ENCODE measurements at regions not wholly inside any gene's neighbourhood (a gene's known extent, or its start where the extent isn't known, plus 50 kb on each side); places are given as distances from the start of the nearest gene placed in this dataset.

DNA sequence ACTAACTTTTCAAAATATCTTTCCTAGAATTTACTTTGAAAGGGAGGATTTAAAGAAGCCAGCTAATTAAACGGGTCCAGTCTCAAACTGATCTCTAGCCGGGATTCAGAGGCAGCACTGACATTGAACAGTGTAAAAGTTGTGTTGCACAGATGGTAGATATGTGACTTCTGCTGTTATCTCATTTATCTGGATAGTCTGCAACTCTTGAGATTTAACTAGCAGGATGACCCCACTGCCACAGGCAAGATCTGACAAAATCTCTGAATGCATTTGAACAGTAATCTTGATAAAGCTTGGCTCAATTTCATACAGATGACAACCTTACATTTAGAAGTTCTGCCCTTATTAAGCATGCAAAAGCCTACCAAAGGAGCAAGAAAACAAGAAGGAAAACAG is 138.0 kb upstream of the CPNE8 start:
- Mint-ChIP-seq H3K9me3 (ENCODE audit: low read depth, unreplicated experiment) (no peaks in the 10 kb centered on the region), H3K36me3 (ENCODE audit: insufficient read depth, unreplicated experiment) (no peaks in the 10 kb centered on the region), H3K4me3 (ENCODE audit: low read depth, unreplicated experiment) (no peak overlapping the region), H3K27ac (ENCODE audit: unreplicated experiment) (no peak overlapping the region), H3K27me3 (ENCODE audit: unreplicated experiment) (no peaks in the 10 kb centered on the region), H3K4me1 (ENCODE audit: low read depth, unreplicated experiment) (no peaks in the 10 kb centered on the region)
- CTCF ChIA-PET, result no interaction called here
- intact Hi-C loops (cut with micrococcal nuclease; ENCODE audit: unreplicated experiment), result no loop called here
- DNase-seq, result no peak
- BruUV-seq (replicated peaks), result no TSS peak
- TF ChIP-seq, protein P1, sequence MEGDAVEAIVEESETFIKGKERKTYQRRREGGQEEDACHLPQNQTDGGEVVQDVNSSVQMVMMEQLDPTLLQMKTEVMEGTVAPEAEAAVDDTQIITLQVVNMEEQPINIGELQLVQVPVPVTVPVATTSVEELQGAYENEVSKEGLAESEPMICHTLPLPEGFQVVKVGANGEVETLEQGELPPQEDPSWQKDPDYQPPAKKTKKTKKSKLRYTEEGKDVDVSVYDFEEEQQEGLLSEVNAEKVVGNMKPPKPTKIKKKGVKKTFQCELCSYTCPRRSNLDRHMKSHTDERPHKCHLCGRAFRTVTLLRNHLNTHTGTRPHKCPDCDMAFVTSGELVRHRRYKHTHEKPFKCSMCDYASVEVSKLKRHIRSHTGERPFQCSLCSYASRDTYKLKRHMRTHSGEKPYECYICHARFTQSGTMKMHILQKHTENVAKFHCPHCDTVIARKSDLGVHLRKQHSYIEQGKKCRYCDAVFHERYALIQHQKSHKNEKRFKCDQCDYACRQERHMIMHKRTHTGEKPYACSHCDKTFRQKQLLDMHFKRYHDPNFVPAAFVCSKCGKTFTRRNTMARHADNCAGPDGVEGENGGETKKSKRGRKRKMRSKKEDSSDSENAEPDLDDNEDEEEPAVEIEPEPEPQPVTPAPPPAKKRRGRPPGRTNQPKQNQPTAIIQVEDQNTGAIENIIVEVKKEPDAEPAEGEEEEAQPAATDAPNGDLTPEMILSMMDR (IDR thresholded peaks at IDR 0.05; ENCODE audit: unreplicated experiment), result no peak

DNA sequence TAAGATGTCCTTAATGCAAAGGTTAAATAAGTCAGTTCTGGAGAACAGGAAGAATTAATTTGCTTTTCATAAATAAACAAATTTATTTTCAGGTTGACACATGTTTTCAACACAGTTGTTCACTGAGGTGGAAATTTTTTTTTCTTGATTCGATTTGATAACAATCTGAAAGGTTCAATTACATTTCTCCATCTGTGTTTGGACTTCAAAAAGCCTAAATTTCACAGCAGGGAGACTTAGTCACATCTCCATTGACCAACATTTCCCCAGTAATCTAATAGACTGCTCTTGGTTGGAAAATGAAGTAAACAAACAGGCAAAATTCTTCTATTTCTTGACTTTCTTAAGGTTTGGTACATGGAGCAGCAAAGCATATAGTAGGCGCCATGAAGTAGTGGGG is 134.9 kb upstream of the CPNE8 start:
- CTCF ChIA-PET, result no interaction called here
- no peak for DNase-seq
- H3K4me3 Mint-ChIP-seq (ENCODE audit: low read depth, unreplicated experiment), result no peak overlapping the region
- no peaks in the 10 kb centered on the region for H3K36me3 Mint-ChIP-seq (ENCODE audit: insufficient read depth, unreplicated experiment)
- TF ChIP-seq, protein P1 (IDR thresholded peaks at IDR 0.05; ENCODE audit: unreplicated experiment), result no peak
- intact Hi-C loops (cut with micrococcal nuclease; ENCODE audit: unreplicated experiment), result no loop called here
- H3K27me3 Mint-ChIP-seq (ENCODE audit: unreplicated experiment), result no peaks in the 10 kb centered on the region
- no TSS peak for BruUV-seq (replicated peaks)
- H3K9me3 Mint-ChIP-seq (ENCODE audit: low read depth, unreplicated experiment), result no peaks in the 10 kb centered on the region
- no peaks in the 10 kb centered on the region for H3K4me1 Mint-ChIP-seq (ENCODE audit: low read depth, unreplicated experiment)
- H3K27ac Mint-ChIP-seq (ENCODE audit: unreplicated experiment), result no peak overlapping the region

DNA sequence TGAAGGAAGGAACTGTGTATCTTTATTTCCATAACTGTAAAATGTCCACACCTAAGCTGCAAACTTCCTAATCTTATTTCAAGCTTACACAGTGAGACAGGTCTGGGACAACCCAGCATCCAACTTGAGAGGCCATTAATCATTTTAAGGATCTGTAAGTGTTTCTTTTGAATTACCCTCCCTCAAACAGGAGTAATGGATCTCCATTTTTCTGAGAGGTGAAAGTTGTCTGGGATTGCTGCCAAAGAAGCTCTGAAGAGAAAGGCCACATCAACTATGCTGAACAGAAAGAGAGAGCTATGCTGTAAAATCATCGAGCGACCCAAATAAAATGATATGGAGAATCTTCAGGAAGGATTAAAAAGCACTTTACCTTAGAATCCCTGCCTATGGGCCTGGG is 131.7 kb upstream of the CPNE8 start:
- H3K4me3 Mint-ChIP-seq (ENCODE audit: low read depth, unreplicated experiment), result no peak overlapping the region
- BruUV-seq (replicated peaks), result no TSS peak
- H3K4me1 Mint-ChIP-seq (ENCODE audit: low read depth, unreplicated experiment), result no peaks in the 10 kb centered on the region
- TF ChIP-seq, protein P1 (IDR thresholded peaks at IDR 0.05; ENCODE audit: unreplicated experiment), result no peak
- intact Hi-C loops (cut with micrococcal nuclease; ENCODE audit: unreplicated experiment), result no loop called here
- H3K36me3 Mint-ChIP-seq (ENCODE audit: insufficient read depth, unreplicated experiment), result no peaks in the 10 kb centered on the region
- no peaks in the 10 kb centered on the region for H3K9me3 Mint-ChIP-seq (ENCODE audit: low read depth, unreplicated experiment)
- no peak for DNase-seq
- CTCF ChIA-PET, result no interaction called here
- H3K27me3 Mint-ChIP-seq (ENCODE audit: unreplicated experiment), result no peaks in the 10 kb centered on the region
- no peak overlapping the region for H3K27ac Mint-ChIP-seq (ENCODE audit: unreplicated experiment)

DNA sequence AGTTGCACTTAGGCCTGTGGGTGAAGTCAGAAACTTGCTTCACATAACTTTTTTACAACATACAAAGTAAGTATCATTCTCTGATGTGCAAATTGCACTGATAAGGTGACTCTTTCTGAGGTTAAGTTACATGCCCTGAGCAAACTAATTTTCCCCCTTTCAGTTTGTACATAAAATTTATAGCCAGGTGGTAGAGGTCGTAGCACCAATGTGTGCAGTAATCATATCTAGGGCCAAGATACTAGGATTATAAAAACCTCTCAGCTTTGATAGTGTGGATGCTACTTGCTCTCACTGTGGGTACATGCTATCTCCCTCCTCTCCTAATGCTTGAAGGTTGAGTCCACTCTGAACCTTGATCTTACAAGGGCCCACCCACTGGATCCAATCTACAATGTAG is 130.7 kb upstream of the CPNE8 start:
- no peak for DNase-seq
- H3K9me3 Mint-ChIP-seq (ENCODE audit: low read depth, unreplicated experiment), result no peaks in the 10 kb centered on the region
- TF ChIP-seq, protein P1 (IDR thresholded peaks at IDR 0.05; ENCODE audit: unreplicated experiment), result no peak
- no peak overlapping the region for H3K4me3 Mint-ChIP-seq (ENCODE audit: low read depth, unreplicated experiment)
- intact Hi-C loops (cut with micrococcal nuclease; ENCODE audit: unreplicated experiment), result no loop called here
- no peaks in the 10 kb centered on the region for H3K36me3 Mint-ChIP-seq (ENCODE audit: insufficient read depth, unreplicated experiment)
- no peaks in the 10 kb centered on the region for H3K27me3 Mint-ChIP-seq (ENCODE audit: unreplicated experiment)
- CTCF ChIA-PET, result no interaction called here
- BruUV-seq (replicated peaks), result no TSS peak
- H3K27ac Mint-ChIP-seq (ENCODE audit: unreplicated experiment), result no peak overlapping the region
- H3K4me1 Mint-ChIP-seq (ENCODE audit: low read depth, unreplicated experiment), result no peaks in the 10 kb centered on the region

DNA sequence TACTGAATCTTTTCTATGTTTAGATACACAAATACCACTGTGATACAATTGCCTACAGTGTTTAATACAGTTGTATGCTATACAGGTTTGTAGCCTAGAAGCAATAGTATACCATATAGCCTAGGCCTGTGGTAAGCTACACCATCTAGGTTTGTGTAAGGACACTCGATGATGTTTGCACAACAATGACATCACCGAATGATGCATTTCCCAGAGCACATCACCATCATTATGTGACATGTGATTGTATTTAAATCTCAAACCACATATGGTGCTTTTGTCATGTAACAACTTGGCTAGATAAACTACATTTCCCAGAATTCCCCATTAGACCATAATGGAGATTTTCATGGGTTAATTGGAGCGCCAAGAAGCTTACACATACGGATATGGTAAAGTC is 128.4 kb upstream of the CPNE8 start:
- Mint-ChIP-seq H3K4me3 (ENCODE audit: low read depth, unreplicated experiment) (no peak overlapping the region), H3K4me1 (ENCODE audit: low read depth, unreplicated experiment) (no peaks in the 10 kb centered on the region), H3K27me3 (ENCODE audit: unreplicated experiment) (no peaks in the 10 kb centered on the region), H3K27ac (ENCODE audit: unreplicated experiment) (no peak overlapping the region), H3K36me3 (ENCODE audit: insufficient read depth, unreplicated experiment) (no peaks in the 10 kb centered on the region), H3K9me3 (ENCODE audit: low read depth, unreplicated experiment) (no peaks in the 10 kb centered on the region)
- TF ChIP-seq, protein P1 (IDR thresholded peaks at IDR 0.05; ENCODE audit: unreplicated experiment), result no peak
- CTCF ChIA-PET, result no interaction called here
- intact Hi-C loops (cut with micrococcal nuclease; ENCODE audit: unreplicated experiment), result no loop called here
- BruUV-seq (replicated peaks), result no TSS peak
- no peak for DNase-seq

Measured in Calu3 (cell line).